ENCODE measurements at regions not wholly inside any gene's neighbourhood (a gene's known extent, or its start where the extent isn't known, plus 50 kb on each side); places are given as distances from the start of the nearest gene placed in this dataset.

GRCh38 chr6:134748484-134748883, 201.4 kb downstream of the ALDH8A1 start:
- TF ChIP-seq ZNF565 (CRISPR knock-in tag; conservative IDR thresholded peaks at IDR 0.05; ENCODE audit: low read depth) (no peak), ZNF8 (CRISPR knock-in tag; IDR thresholded peaks at IDR 0.05) (no peak), BACH2 (CRISPR knock-in tag; IDR thresholded peaks at IDR 0.05; ENCODE audit: borderline replicate concordance) (no peak), PATZ1 (CRISPR knock-in tag; IDR thresholded peaks at IDR 0.05; ENCODE audit: borderline replicate concordance) (no peak)

All from SK-N-SH treated with all-trans-retinoic acid at 6 μM for 48 hours (cell line).